ENCODE measurements at regions not wholly inside any gene's neighbourhood (a gene's known extent, or its start where the extent isn't known, plus 50 kb on each side); places are given as distances from the start of the nearest gene placed in this dataset.

DNA sequence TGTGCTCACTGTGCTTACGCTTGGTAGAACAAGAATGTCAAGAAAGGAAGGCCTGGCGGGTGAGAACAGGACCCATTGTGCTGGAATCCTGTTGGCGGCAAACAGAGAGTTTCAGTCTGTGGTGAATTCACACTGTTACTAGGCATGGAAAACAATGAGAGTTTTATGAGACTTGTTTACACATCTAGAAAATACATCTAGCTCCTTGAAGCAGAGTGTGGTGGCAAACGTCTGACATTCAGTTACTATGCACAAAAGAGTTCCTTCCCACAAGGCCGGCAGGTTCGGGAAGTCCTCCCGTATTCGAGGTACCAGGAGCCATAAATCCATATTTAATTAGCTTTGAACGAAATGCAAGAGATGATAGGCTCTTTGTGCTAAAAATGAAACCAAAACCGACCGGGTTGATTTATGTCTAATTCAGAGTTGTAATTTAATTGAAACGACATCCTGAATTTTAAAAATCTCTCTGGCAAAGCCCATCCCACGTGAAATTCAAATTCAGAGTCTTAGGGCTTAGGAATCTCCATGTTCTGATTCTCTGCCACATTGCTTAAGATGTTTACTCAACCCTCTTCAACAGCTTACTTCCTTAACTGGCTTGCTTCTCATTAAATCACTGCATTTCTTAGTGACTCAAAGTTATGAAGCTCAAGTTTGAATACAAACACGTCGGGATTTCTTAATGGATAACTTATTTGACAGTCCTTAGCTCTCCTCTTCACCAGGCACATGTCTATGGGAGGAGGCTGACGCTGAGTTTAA, 299.9 kb upstream of the PITRM1 start:
- TF ChIP-seq, protein P1, sequence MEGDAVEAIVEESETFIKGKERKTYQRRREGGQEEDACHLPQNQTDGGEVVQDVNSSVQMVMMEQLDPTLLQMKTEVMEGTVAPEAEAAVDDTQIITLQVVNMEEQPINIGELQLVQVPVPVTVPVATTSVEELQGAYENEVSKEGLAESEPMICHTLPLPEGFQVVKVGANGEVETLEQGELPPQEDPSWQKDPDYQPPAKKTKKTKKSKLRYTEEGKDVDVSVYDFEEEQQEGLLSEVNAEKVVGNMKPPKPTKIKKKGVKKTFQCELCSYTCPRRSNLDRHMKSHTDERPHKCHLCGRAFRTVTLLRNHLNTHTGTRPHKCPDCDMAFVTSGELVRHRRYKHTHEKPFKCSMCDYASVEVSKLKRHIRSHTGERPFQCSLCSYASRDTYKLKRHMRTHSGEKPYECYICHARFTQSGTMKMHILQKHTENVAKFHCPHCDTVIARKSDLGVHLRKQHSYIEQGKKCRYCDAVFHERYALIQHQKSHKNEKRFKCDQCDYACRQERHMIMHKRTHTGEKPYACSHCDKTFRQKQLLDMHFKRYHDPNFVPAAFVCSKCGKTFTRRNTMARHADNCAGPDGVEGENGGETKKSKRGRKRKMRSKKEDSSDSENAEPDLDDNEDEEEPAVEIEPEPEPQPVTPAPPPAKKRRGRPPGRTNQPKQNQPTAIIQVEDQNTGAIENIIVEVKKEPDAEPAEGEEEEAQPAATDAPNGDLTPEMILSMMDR (IDR thresholded peaks at IDR 0.05), result no peak
- TF ChIP-seq POLR2A (IDR thresholded peaks at IDR 0.05), result no peak
- no peak for DNase-seq
- intact Hi-C loops (cut with DNase I; ENCODE audit: low total_unique reads), result no loop called here

DNA sequence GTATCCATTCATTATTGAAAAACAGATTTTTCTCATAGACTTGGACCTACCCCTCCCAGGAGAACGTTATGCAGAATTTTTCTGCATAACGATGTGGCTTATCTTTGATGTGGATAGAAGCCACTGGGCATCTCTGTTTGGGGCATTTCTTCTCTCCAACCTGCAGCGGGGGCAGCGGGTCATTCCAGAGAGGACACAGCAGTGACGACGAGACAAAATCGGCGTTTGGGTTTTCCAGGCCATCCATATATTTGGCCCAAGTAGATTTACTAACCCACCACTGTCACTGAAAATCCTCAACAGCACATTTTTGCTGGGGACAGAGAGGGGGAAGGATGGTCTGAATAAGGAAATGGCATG, 299.3 kb upstream of the PITRM1 start:
- intact Hi-C loops (cut with DNase I; ENCODE audit: low total_unique reads), result no loop called here
- 72 to 78% methylated on average over 7 to 8 of the region's 8 CpGs for WGBS, 2 donors
- no peak overlapping the region for H3K4me3 ChIP-seq
- peaks cover 21% of the 10 kb centered on the region for H3K4me1 ChIP-seq
- no peak for TF ChIP-seq POLR2A (IDR thresholded peaks at IDR 0.05)
- TF ChIP-seq, protein P1 (IDR thresholded peaks at IDR 0.05), result no peak
- DNase-seq, result no peak
- H3K9me3 ChIP-seq, result no peaks in the 10 kb centered on the region
- H3K27ac ChIP-seq, result peak overlapping the region in 1 of 2 donors; percentile 70
- no peaks in the 10 kb centered on the region for H3K27me3 ChIP-seq
- H3K36me3 ChIP-seq (ENCODE audit: low read depth, missing control alignments), result no peaks in the 10 kb centered on the region

More for the DNA sequence above, 299.9 kb upstream of the PITRM1 start:
- 31 to 39% methylated on average over 16 of the region's 16 CpGs for WGBS, 2 donors
- Histone ChIP-seq H3K27me3 (no peaks in the 10 kb centered on the region), H3K9me3 (no peaks in the 10 kb centered on the region), H3K36me3 (ENCODE audit: low read depth, missing control alignments) (no peaks in the 10 kb centered on the region), H3K27ac (peak overlapping the region in 1 of 2 donors; percentile 70), H3K4me1 (peaks cover 15% of the 10 kb centered on the region), H3K4me3 (no peak overlapping the region)

DNA sequence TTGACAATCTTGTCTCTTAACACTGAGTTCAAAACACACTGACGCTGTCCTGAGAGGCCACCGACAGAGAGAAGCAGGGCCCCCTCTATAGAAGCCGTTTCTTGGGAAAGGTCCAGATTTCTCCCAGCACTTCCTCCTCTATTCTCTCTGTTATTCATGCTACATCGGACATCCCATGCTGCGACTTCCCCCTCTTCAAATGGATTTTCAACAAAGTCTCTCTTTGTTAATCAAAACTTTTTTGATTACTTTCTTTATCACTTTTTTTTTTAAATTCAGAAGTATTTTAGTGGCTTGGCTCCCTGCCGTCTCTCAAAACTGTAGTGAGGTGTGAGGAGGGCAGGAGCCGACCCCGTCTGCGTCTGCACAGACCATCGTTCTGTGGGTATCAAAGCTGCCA, 298.9 kb upstream of the PITRM1 start:
- Histone ChIP-seq H3K4me1 (peaks cover 21% of the 10 kb centered on the region), H3K36me3 (ENCODE audit: low read depth, missing control alignments) (no peaks in the 10 kb centered on the region), H3K27me3 (no peaks in the 10 kb centered on the region), H3K4me3 (no peak overlapping the region), H3K27ac (peak overlapping the region in 1 of 2 donors; percentile 70), H3K9me3 (no peaks in the 10 kb centered on the region)
- DNase-seq, result no peak
- intact Hi-C loops (cut with DNase I; ENCODE audit: low total_unique reads), result no loop called here
- TF ChIP-seq POLR2A (IDR thresholded peaks at IDR 0.05), result no peak
- TF ChIP-seq, protein P1 (IDR thresholded peaks at IDR 0.05), result no peak
- 74 to 80% methylated on average over 10 of the region's 10 CpGs for WGBS, 2 donors

DNA sequence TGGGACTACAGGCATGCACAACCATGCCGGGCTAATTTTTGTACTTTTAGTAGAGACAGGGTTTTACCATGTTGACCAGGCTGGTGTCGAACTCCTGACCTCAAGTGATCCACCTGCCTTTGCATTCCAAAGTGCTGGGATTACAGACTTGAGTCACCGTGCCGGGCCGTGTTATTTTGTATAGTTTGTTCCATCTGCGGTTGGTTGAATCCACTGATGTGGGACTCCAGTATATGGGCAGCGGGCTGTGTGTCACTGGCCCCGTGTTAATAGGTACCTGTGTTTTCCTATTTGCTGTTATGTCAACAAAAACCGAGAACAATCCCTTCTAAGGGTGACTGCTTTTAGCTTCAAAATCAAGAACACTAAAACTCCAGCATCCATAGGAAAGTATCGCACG, 297.6 kb upstream of the PITRM1 start:
- 95% methylated on average over 11 of the region's 11 CpGs for WGBS, 2 donors
- Histone ChIP-seq H3K27ac (no peak overlapping the region), H3K4me1 (peaks cover 21% of the 10 kb centered on the region), H3K9me3 (no peaks in the 10 kb centered on the region), H3K4me3 (no peak overlapping the region), H3K36me3 (ENCODE audit: low read depth, missing control alignments) (no peaks in the 10 kb centered on the region), H3K27me3 (no peaks in the 10 kb centered on the region)
- no peak for DNase-seq
- TF ChIP-seq, protein P1 (IDR thresholded peaks at IDR 0.05), result no peak
- TF ChIP-seq POLR2A (IDR thresholded peaks at IDR 0.05), result no peak
- intact Hi-C loops (cut with DNase I; ENCODE audit: low total_unique reads), result no loop called here

DNA sequence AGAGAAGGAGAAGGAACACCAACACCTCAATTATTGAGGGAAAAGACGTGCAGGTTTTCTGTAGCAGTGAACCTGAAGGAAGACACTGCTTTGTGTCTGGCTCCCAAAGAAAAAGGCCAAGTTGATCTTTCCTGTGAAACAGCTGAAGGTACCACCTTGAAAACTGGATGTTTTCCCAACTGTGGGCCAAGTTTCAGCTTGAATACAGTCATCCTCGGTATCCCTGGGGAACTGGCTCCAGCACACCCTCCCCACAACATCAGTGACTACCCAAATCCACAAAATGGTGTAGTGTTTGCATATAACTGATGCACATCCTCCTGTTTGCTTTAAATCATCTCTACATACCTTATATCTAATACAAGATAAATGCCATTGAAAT, 297.0 kb upstream of the PITRM1 start:
- no peak for DNase-seq
- TF ChIP-seq POLR2A (IDR thresholded peaks at IDR 0.05), result no peak
- TF ChIP-seq, protein P1 (IDR thresholded peaks at IDR 0.05), result no peak
- H3K4me1 ChIP-seq, result peaks cover 21% of the 10 kb centered on the region

More for the DNA sequence above, 297.0 kb upstream of the PITRM1 start:
- no peak overlapping the region for H3K4me3 ChIP-seq
- 58 to 83% methylated on average over 2 of the region's 2 CpGs for WGBS, 2 donors
- H3K27me3 ChIP-seq, result no peaks in the 10 kb centered on the region
- intact Hi-C loops (cut with DNase I; ENCODE audit: low total_unique reads), result no loop called here
- H3K9me3 ChIP-seq, result no peaks in the 10 kb centered on the region
- peak overlapping the region in 1 of 2 donors; percentile 85 for H3K27ac ChIP-seq
- H3K36me3 ChIP-seq (ENCODE audit: low read depth, missing control alignments), result no peaks in the 10 kb centered on the region
